Mesenchymal stem cell (in vitro differentiated cells and primary cell): ENCODE measurements at regions not wholly inside any gene's neighbourhood (a gene's known extent, or its start where the extent isn't known, plus 50 kb on each side); places are given as distances from the start of the nearest gene placed in this dataset.
A peak's percentile ranks its signal among the peaks of the same experiment; 100 is the strongest.

ENCODE experiments used
- DNase-seq: peaks from one replicate; pipeline ENCODE4 v3.0.0-alpha.2; 2013
- H2AFZ ChIP-seq: one replicate; pipeline ENCODE4 v1.6.1; 2013; ENCODE audit warnings: low read depth, mild to moderate bottlenecking, control low read depth, inconsistent platforms, low read length, moderate library complexity
- H2AK5ac ChIP-seq: 2 replicates; pipeline ENCODE4 v1.6.1; 2013; ENCODE audit warnings: low read length, moderate library complexity, mild to moderate bottlenecking, inconsistent platforms; ENCODE audit not compliant: severe bottlenecking
- H2BK120ac ChIP-seq: one replicate; pipeline ENCODE4 v1.6.1; 2013; ENCODE audit warnings: low read depth, mild to moderate bottlenecking, inconsistent platforms, low read length, moderate library complexity
- H2BK12ac ChIP-seq, 2 experiments: one replicate each; pipeline ENCODE4 v1.6.1; 2013; ENCODE audit warnings: inconsistent platforms in 2 of 2, low read length in 2 of 2, mild to moderate bottlenecking in 2 of 2, moderate library complexity in 2 of 2, control low read depth in 1 of 2
- H2BK15ac ChIP-seq: one replicate; pipeline ENCODE4 v1.6.1; 2013; ENCODE audit warnings: mild to moderate bottlenecking, low read depth, inconsistent platforms; ENCODE audit not compliant: poor library complexity, severe bottlenecking
- H2BK5ac ChIP-seq: 2 replicates; pipeline ENCODE4 v1.6.1; 2013; ENCODE audit warnings: low read depth, mild to moderate bottlenecking, low read length, control low read depth, inconsistent platforms; ENCODE audit not compliant: poor library complexity, severe bottlenecking
- H3K14ac ChIP-seq, 2 experiments: one replicate each; pipeline ENCODE4 v1.6.1; 2013; ENCODE audit warnings: inconsistent platforms in 2 of 2, low read length in 2 of 2, control low read depth in 1 of 2, mild to moderate bottlenecking in 1 of 2, moderate library complexity in 1 of 2
- H3K18ac ChIP-seq, 2 experiments: one replicate each; pipeline ENCODE4 v1.6.1; 2013; ENCODE audit warnings: inconsistent platforms in 2 of 2, low read length in 2 of 2, control low read depth in 1 of 2, low read depth in 1 of 2, mild to moderate bottlenecking in 1 of 2
- H3K23ac ChIP-seq, 2 experiments: one replicate each; pipeline ENCODE4 v1.6.1; 2013; ENCODE audit warnings: inconsistent platforms in 2 of 2, low read length in 2 of 2, mild to moderate bottlenecking in 2 of 2, moderate library complexity in 2 of 2, control low read depth in 1 of 2
- H3K27ac ChIP-seq: 2 replicates; pipeline ENCODE4 v1.5.1; 2013; ENCODE audit warnings: mild to moderate bottlenecking, moderate library complexity, low read length, control low read depth, inconsistent platforms; ENCODE audit not compliant: poor library complexity, severe bottlenecking
- H3K27me3 ChIP-seq, 2 experiments: 2 replicates each; pipeline versions ENCODE4 v1.6.1 to v1.7.0; 2013; ENCODE audit warnings: low read length in 2 of 2, mild to moderate bottlenecking in 2 of 2, moderate library complexity in 2 of 2, control low read depth in 1 of 2, inconsistent platforms in 1 of 2; ENCODE audit not compliant: control insufficient read depth in 1 of 2, insufficient read depth in 1 of 2
- H3K36me3 ChIP-seq, 2 experiments: 2 replicates each; pipeline versions ENCODE4 v1.6.1 to v1.7.0; 2013; ENCODE audit warnings: low read length in 2 of 2, control low read depth in 1 of 2, inconsistent platforms in 1 of 2, low read depth in 1 of 2, mild to moderate bottlenecking in 1 of 2; ENCODE audit not compliant: insufficient read depth in 2 of 2, control insufficient read depth in 1 of 2
- H3K4ac ChIP-seq, 2 experiments: one replicate each; pipeline ENCODE4 v1.6.1; 2013; ENCODE audit warnings: inconsistent platforms in 2 of 2, low read length in 2 of 2, mild to moderate bottlenecking in 2 of 2, moderate library complexity in 2 of 2, control low read depth in 1 of 2, low read depth in 1 of 2
- H3K4me1 ChIP-seq: 2 replicates; pipeline ENCODE4 v1.6.1; 2013; ENCODE audit warnings: low read depth, low read length, control low read depth; ENCODE audit not compliant: control insufficient read depth, insufficient read depth
- H3K4me2 ChIP-seq: 2 replicates; pipeline ENCODE4 v1.6.1; 2013; ENCODE audit warnings: low read length, mild to moderate bottlenecking, inconsistent platforms; ENCODE audit not compliant: poor library complexity, severe bottlenecking
- H3K4me3 ChIP-seq, 2 experiments: 2 replicates each; pipeline versions ENCODE4 v1.5.1 to v1.7.0; 2013; ENCODE audit warnings: low read length in 2 of 2, mild to moderate bottlenecking in 2 of 2, control low read depth in 1 of 2, low read depth in 1 of 2; ENCODE audit not compliant: insufficient read depth in 1 of 2
- H3K79me1 ChIP-seq: replicated peaks from 2 replicates; pipeline ENCODE4 v1.6.1; 2013; ENCODE audit warnings: mild to moderate bottlenecking, control low read depth, low read length, inconsistent platforms; ENCODE audit not compliant: poor library complexity, severe bottlenecking
- H3K9ac ChIP-seq: 2 replicates; pipeline ENCODE4 v1.7.0; 2013; ENCODE audit warnings: mild to moderate bottlenecking, low read length, moderate library complexity
- H3K9me3 ChIP-seq: 2 replicates; pipeline ENCODE4 v1.7.0; 2013; ENCODE audit warnings: mild to moderate bottlenecking, low read length; ENCODE audit not compliant: control insufficient read depth
- H4K8ac ChIP-seq: one replicate; pipeline ENCODE4 v1.6.1; 2013; ENCODE audit warnings: inconsistent platforms, mild to moderate bottlenecking, low read length, moderate library complexity
- H4K91ac ChIP-seq: one replicate; pipeline ENCODE4 v1.6.1; 2013; ENCODE audit warnings: mild to moderate bottlenecking, low read length, inconsistent platforms
- WGBS: methylation state at CpG from one replicate; pipeline ENCODE4 v1.1.7; 2013; ENCODE audit warnings: mixed read lengths; 5-methylcytosine and 5-hydroxymethylcytosine counted together

- Histone ChIP-seq H3K18ac (no peak overlapping the region), H4K91ac (no peak overlapping the region), H2AFZ (no peak overlapping the region), H3K4me1 (no peaks in the 10 kb centered on the region), H3K27me3 (no peaks in the 10 kb centered on the region), H3K4me2 (no peak overlapping the region), H3K9me3 (no peaks in the 10 kb centered on the region), H3K79me1 (no peaks in the 10 kb centered on the region), H3K23ac (no peak overlapping the region), H2BK120ac (no peak overlapping the region), H4K8ac (no peak overlapping the region), H2AK5ac (no peak overlapping the region), H2BK5ac (no peak overlapping the region), H3K36me3 (no peaks in the 10 kb centered on the region), H2BK15ac (peak overlapping the region; percentile 70), H3K4me3 (no peak overlapping the region), H2BK12ac (peak overlapping the region in 1 of 2 experiments; percentile 9), H3K9ac (no peak overlapping the region), H3K4ac (no peak overlapping the region), H3K27ac (no peak overlapping the region), H3K14ac (no peak overlapping the region)
- DNase-seq = no peak
- 92% methylated on average over 6 of the region's 9 CpGs for WGBS
These were observed 845.9 kb upstream of the PCDH9 start for GRCh38 chr13:68076046-68076445.

- no peaks in the 10 kb centered on the region for H3K36me3 ChIP-seq
- H2AK5ac ChIP-seq = no peak overlapping the region
- no peaks in the 10 kb centered on the region for H3K27me3 ChIP-seq
- H3K18ac ChIP-seq = peak overlapping the region in 1 of 2 experiments; percentile 33
- H2BK15ac ChIP-seq = no peak overlapping the region
- no peak for DNase-seq
- H3K23ac ChIP-seq = no peak overlapping the region
- no peaks in the 10 kb centered on the region for H3K4me1 ChIP-seq
- H2BK5ac ChIP-seq = no peak overlapping the region
- H4K8ac ChIP-seq = no peak overlapping the region
- no peak overlapping the region for H3K14ac ChIP-seq
- H4K91ac ChIP-seq = no peak overlapping the region
- no peak overlapping the region for H2AFZ ChIP-seq
- WGBS = 83% methylated on average over 2 of the region's 2 CpGs
- no peak overlapping the region for H3K9ac ChIP-seq
- H3K27ac ChIP-seq = no peak overlapping the region
- H2BK120ac ChIP-seq = no peak overlapping the region
- no peaks in the 10 kb centered on the region for H3K79me1 ChIP-seq
- H3K4me3 ChIP-seq = no peak overlapping the region
- no peak overlapping the region for H3K4me2 ChIP-seq
- no peak overlapping the region for H3K4ac ChIP-seq
- peaks cover 2% of the 10 kb centered on the region for H3K9me3 ChIP-seq
- no peak overlapping the region for H2BK12ac ChIP-seq
These were observed 836.9 kb upstream of the PCDH9 start for GRCh38 chr13:68066879-68067513.

GRCh38 chr13:68064001-68064770 lies 834.0 kb upstream of the PCDH9 start:
- Histone ChIP-seq H3K4me1 (no peaks in the 10 kb centered on the region), H4K8ac (no peak overlapping the region), H3K36me3 (no peaks in the 10 kb centered on the region), H3K14ac (no peak overlapping the region), H2BK12ac (no peak overlapping the region), H3K4ac (no peak overlapping the region), H3K9ac (no peak overlapping the region), H3K23ac (no peak overlapping the region), H2AFZ (no peak overlapping the region), H3K4me2 (no peak overlapping the region), H4K91ac (no peak overlapping the region), H3K27me3 (no peaks in the 10 kb centered on the region), H3K79me1 (no peaks in the 10 kb centered on the region), H2BK5ac (no peak overlapping the region), H2BK120ac (no peak overlapping the region), H2BK15ac (no peak overlapping the region), H3K18ac (no peak overlapping the region), H3K27ac (no peak overlapping the region), H3K4me3 (no peak overlapping the region), H2AK5ac (no peak overlapping the region), H3K9me3 (peaks cover 2% of the 10 kb centered on the region)
- no peak for DNase-seq
- WGBS = 81% methylated on average over 4 of the region's 4 CpGs

DNA sequence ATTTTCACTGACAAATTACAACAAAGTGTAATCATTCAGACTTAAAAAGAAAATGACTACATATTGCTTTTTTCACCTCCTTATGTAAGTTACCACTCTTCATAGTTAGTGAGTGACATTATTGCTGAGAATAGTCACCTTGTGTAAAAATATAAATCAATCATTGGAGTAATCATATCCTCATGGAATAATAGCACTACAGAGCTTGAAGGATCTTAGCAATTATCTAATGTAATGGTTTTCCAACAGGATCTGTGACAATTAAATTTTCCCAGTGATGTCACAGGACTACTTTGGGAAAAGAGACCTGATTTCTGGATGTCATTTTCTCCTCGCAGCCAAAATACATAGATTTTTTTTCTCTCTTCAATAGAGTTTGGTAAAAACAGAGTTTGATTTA lies 833.0 kb upstream of the PCDH9 start:
- WGBS = no CpG with 5 or more reads among the region's 1 CpG
- no peak overlapping the region for H4K8ac ChIP-seq
- H3K36me3 ChIP-seq = no peaks in the 10 kb centered on the region

More for the DNA sequence above, 833.0 kb upstream of the PCDH9 start:
- Histone ChIP-seq H3K4me2 (no peak overlapping the region), H3K4ac (no peak overlapping the region), H3K18ac (no peak overlapping the region), H3K9me3 (peaks cover 2% of the 10 kb centered on the region), H3K27ac (no peak overlapping the region), H3K4me1 (no peaks in the 10 kb centered on the region), H3K27me3 (no peaks in the 10 kb centered on the region), H3K14ac (no peak overlapping the region), H3K9ac (no peak overlapping the region), H2BK12ac (no peak overlapping the region), H2BK15ac (no peak overlapping the region), H2AFZ (no peak overlapping the region), H3K23ac (no peak overlapping the region), H2BK120ac (no peak overlapping the region), H3K79me1 (no peaks in the 10 kb centered on the region), H4K91ac (no peak overlapping the region), H2AK5ac (no peak overlapping the region), H2BK5ac (no peak overlapping the region), H3K4me3 (no peak overlapping the region)
- no peak for DNase-seq
